Stimulated activated CD8-positive, alpha-beta memory T cell treated with anti-CD3 and anti-CD28 coated beads, Interleukin-2, amount 100 ng/mL, for 48 hours (primary cell): ENCODE measurements at regions not wholly inside any gene's neighbourhood (a gene's known extent, or its start where the extent isn't known, plus 50 kb on each side); places are given as distances from the start of the nearest gene placed in this dataset.
"Not testable (repeated sequence)": the region's sequence is repeated elsewhere in the genome, so short reads cannot be mapped to it uniquely, and the experiment has no call there.

Source experiments
- DNase-seq, 2 donors: peaks; one replicate each; pipeline ENCODE4 v3.0.0-alpha.2; 2020; ENCODE audit warnings: low read depth in 2 of 2

GRCh38 chr9:33690143-33690933 is 105.0 kb upstream of the PRSS3 start:
- no peak for DNase-seq

DNA sequence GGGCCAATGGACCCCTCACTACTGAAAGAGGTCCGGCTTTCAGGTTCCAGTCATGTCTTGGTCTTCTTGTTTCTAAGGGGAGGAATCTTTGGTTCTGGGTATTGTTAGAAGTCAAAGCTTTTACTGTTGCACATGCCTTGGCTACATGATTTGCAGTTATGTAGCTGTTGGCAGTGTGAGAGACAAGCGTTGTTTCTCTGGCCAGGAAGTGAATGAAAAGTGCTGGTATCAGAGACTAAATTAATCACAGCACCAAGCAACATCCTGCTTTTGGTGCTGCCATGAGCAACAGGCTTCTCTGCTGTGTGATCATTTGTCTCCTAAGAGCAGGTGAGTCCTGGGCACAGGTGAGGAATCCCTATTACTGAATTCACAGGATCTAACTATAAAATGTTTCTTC is 100.1 kb upstream of the PRSS3 start:
- no peak for DNase-seq

GRCh38 chr9:33695856-33696255 is 99.5 kb upstream of the PRSS3 start:
- no peak for DNase-seq

DNA sequence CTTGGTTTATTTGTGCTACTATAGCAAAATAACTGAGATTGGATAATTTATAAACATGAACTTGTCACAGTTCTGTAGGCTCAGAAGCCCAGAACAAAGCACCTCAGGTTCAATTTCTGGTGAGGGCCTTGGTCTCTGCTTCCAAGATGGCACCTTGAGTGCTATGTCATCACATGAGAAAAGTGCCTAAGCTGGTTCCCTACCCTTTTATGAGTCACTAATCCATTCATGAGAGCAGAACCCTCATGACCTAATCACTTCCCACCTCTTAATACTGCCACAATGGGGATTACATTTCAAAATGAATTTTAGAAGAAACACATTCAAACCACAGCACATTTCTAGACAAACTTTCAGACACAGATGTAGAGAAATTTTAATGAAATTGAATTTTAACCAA is 98.2 kb upstream of the PRSS3 start:
- DNase-seq, result no peak

DNA sequence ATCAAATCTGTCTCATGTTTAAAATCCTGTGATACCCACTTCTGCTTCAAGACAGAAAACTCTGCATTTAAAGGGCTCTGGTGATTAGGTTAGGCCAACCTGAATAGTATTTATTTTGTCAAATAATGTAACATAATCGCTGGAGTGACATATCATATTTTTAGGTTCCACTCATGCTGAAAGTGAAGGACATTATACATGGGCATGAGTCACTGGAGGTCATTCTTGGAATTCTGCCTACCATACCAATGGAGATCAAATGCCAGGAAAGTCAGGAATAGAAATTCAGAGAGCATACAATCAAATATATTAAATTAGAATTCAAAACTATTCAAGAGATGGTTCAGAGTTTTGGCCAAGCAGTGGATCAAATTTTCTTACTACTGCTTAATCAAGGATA is 97.1 kb upstream of the PRSS3 start:
- no peak for DNase-seq

DNA sequence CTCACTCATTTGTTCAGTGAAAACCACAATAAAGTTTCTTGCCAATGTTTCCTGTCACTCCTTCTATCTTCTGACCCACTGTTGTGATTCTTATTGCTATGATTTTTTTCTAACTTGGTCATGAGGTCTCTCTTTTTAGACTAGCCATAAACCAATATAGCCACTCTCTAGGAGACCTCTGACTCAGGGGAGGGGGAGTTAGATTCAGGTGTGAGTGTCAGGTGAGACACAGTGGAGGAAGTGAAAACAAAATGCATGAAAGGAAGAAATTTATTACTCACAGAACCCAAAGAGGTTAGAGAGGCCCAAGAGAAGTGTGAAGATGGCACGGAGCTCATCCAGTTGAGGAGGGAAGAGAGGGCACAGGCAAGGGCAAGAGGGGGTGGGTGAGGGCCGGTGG is 94.4 kb upstream of the PRSS3 start:
- not testable (repeated sequence) for DNase-seq

DNA sequence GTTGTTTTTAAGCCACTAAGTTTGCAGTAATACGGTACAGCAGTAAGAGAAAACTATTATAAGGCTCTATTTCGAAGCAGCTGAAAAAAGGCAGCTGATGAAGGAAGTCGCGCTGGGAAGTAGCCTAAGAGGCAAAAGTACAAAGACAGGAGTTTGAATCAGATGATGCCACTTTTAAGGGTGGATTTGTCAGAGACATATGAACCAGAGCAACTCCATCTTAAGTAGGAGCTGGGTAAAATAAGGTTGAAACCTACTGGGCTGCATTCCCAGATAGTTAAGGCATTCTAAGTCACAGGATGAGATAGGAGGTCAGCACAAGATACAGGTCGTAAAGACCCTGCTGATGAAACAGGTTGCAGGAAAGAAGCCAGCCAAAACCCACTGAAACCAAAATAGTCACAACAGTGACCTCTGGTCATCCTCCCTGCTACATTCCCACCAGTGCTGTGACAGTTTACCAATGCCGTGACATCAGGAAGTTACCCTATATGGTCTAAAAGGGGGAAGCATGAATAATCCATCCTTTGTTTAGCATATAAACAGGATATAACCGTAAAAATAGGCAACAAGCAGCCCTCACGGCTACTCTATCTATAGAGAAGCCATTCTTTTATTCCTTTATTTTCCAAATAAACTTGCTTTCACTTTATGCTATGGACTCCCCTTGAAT is 91.8 kb upstream of the PRSS3 start:
- DNase-seq, result no peak

DNA sequence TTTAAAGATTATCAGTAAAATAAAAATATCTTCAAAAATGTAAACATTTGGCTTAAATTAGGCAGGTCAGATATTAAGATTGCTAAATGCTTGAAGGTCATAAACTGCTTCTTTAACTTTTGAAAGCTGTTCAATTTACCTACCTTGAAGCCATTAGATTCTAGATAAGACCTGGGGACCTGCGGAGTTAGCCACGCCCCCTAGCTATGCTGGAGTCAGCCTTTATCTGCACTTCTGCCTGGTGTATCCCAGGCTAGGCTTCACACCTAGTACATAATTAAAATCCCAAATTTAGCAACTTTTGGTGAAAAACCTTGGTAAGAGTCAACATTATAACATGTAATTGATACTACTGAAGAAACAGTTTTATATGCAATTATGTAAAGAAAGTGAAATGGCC is 89.9 kb upstream of the PRSS3 start:
- not testable (repeated sequence) for DNase-seq

- DNase-seq, result no peak
Measured at GRCh38 chr9:33708441-33708840, 86.9 kb upstream of the PRSS3 start.

DNA sequence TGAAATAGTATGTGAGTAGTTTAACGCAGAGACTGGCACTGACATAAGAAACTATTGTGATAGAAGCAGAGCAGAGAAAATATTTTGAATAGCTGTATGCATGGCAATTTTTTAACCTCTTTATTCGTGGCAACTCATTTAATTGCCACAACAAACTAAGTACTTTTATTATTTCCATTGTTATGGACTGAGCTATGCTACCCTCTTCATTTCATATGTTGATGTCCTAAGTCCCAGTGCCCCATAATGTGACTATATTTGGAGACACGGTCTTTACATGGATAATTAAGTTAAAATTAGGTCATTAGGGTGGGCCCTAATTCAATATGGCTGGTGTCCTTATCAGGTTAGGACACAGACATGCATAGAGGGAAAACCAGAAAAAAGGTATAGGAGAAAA is 86.1 kb upstream of the PRSS3 start:
- DNase-seq, result no peak

GRCh38 chr9:33711418-33711817 is 83.9 kb upstream of the PRSS3 start:
- not testable (repeated sequence) for DNase-seq

DNA sequence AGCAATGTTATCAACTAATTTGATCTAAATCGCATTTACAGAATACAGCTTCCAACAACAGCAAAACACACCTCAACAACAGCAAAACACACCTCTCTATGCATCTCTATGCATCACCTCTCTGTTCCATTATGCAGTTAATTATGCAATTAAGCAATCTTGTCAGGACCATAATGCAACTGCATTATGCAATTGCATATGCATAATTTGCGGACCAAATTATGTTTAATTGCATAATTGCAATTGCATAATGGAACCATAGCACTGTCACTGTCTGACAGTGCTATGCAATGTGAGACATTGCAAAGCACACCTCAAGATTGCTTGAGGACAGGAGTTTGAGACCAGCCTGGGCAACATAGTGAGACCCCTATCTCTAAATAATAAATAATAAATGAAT is 80.4 kb upstream of the PRSS3 start:
- DNase-seq, result no peak

DNA sequence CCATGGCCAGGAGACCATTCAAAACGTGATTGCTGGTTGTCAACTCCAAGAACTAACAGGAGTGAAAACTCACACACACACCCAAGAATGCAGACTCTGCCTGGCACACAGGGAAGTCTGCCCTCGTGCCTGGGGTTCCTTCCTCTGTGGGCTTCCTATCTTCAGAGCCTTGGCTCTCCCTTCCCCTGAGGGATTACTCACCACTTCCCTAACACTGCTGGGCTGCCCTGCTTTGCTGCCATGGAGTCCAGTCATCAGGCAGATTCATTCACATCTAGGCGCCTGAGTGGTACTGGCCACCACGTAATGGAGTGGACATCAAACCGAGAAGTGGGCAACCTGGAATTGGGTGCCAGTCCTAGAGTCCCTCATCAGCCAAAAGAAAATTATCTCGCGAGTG is 76.4 kb upstream of the PRSS3 start:
- no peak for DNase-seq

DNA sequence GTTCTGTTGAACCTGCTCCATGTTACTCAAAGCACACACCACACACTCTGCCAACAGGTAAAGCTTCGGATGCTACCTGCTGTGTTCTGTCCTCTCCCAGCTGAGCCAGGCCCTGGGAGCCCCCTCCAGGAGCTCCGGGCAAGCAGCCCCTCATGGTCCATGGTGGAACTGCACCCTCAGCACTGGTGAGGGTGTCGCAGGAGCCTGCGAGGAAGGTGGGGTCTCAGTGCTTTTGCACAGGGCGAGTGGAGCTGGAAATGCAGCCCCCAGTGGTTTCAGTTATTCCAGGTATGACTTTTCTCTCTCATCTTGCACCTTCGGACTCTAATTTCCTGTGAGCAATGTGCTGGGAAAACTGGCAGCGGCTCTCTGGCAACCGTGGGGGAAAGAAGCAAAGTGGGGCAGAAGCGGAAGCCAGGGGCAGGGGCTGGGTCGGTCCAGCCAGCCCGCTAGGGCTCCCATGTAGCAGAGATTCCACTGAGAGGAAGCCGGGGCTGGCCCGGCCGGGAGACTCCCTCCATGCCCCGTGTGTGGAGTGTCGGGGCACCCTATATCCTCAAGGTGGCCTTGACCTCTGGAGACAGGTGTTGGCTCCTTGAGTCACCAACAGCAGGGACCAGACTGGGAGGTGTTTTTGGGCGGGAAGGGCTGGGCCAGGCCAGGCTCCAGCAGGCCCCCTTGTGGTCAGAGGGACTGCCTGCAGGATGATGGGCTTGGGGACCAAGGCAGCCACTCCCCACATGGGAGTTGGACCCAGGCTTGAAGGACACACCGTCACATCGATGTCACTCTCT is 75.6 kb upstream of the PRSS3 start:
- peak; percentile 17 to 24 for DNase-seq

- DNase-seq, result peak; percentile 79 to 80
Measured at GRCh38 chr9:33721674-33722358, 73.5 kb upstream of the PRSS3 start.

DNA sequence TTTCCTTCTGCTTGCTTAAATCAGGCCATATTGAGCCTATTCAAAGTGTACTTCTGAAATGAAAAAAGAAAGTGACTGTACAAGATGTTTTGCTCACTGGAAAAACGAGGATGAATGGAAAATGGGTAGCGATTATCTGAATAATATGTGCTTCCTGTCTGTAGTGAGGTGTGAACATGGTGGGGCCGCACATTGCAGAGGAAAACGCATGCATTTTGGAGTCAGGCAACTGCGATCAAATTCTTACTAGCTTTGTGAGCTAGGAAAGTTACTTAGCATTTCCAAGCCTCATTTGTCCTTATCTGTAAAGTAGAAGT is 73.0 kb upstream of the PRSS3 start:
- DNase-seq, result no peak

DNA sequence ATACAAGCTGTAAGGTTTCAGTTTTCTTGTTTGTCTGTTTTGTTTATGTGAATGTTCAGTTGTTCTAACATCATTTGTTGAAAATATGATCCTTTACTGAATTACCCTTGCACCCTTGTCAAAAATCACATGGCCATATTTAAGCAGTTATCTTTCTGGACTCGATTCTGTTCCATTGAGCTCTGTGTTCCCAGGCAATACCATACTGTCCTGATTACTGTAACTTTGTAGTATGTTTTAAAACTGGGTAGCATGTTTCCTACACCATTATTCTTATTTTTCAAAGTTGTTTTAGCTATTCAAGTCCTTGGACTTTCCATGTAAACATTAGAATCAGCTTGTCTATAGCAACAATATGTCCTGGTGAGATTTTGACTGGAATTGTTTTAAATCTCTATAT is 66.7 kb upstream of the PRSS3 start:
- DNase-seq, result no peak

DNA sequence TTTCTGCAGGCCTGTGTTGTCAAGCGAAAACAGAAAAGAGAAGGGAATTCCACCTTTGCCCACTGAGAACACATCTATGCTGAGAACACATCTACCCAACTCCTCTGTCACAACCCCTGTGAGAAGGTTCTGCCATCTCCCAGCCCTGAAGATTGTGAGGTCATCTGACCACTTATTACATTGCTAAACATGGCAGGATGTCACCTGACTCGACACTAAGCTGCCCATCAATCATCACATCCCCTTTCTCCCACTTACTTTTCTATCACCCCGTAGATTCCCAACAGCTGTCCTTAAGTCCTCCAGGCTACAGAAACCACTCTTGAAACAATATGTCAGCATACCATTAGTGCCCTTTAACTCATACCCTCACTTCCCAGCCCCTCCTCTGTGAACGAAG is 64.2 kb upstream of the PRSS3 start:
- DNase-seq, result no peak

DNA sequence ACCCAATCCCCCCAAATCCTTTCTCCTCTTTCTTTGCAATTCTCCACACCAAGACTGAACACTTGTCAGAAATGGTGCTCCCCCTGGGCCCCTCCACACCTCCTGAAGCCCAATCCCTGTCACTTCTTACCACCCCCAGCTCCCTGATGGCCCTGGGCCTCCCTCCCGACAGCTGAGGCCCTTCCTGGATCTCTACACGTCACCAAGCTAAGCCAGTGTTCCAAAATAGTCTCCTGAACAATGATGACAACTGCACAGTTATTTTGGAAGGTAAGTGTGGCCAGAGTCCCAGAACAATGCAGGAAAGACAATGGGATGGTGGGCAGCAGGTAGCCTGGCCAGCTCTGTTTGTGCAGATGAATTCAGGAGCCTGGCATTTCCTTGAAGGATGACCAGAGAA is 63.7 kb upstream of the PRSS3 start:
- no peak for DNase-seq

DNA sequence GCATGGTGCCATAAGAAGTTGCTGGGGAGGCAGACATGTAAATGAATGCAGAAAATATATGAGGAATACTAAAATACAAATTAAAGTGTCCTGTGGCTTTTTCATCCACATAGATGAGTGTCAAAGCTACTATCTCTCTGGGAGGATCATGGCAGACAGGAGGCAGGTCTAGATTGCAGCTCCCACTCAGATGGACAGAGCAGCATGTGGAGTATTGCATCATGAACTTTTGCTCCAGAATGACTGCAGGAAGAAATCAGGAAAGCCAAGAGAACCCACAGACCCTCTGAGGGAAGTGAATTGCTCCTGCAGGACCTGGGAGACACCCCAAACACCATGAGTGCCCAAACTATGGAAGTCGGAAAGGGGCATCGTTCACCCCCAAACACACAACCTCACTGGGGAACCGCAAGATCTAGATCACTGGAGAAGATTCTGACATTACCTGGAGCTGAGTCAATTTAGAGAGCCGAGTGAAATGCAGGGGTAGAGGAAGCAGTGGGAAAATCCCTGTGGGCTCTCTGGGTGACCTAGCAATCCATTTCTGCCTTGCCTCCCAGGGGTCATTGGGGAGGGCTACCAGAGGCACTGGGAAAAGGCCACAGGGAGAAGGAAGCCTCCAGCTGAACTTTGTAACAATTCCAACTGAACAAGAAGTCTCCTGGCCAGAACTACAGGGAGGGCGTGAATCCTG is 61.0 kb upstream of the PRSS3 start:
- DNase-seq, result not testable (repeated sequence)

GRCh38 chr9:33734941-33735835 is 60.2 kb upstream of the PRSS3 start:
- DNase-seq, result not testable (repeated sequence)
